ENCODE measurements at regions not wholly inside any gene's neighbourhood (a gene's known extent, or its start where the extent isn't known, plus 50 kb on each side); places are given as distances from the start of the nearest gene placed in this dataset.

DNA sequence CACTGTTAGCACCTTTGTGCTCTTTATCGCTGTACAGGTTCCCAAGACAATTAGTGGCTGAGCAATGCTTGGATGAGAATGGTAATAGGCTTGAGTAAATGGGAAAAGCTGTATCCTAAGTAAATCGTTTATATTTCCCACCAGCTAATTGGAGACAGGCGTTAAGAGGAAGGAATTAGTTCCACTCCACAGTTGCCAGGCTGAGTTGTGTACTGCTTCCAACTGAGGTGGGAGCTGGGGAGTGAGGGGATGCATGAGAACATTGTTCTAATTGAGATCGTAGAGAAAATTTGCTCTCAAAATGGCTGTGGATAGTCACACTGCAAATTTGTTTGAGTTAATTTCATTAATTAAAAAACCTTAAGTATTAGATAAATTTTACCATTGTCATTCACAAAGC lies 285.0 kb upstream of the ADAMTSL1 start:
- Histone ChIP-seq H2BK5ac (ENCODE audit: insufficient read length, low read length) (no peak overlapping the region), H4K8ac (replicated peaks; ENCODE audit: insufficient read length, low read depth, low read length) (no peak overlapping the region), H2BK120ac (ENCODE audit: low read depth, low read length, poor library complexity, severe bottlenecking) (no peak overlapping the region), H3K18ac (ENCODE audit: insufficient read length, low read depth, low read length) (no peak overlapping the region), H2AFZ (ENCODE audit: low read length) (no peak overlapping the region), H3K4me2 (ENCODE audit: insufficient read depth, insufficient read length, low read length) (no peak overlapping the region), H2BK12ac (ENCODE audit: insufficient read length, low read depth, low read length) (no peak overlapping the region), H2AK5ac (ENCODE audit: insufficient read length, low read length) (no peak overlapping the region), H3K23ac (ENCODE audit: insufficient read length, low read depth, low read length) (no peak overlapping the region), H4K20me1 (ENCODE audit: control insufficient read depth, insufficient read depth, insufficient read length) (no peaks in the 10 kb centered on the region), H3T11ph (ENCODE audit: low read length) (no peak overlapping the region), H4K91ac (ENCODE audit: insufficient read length, low read depth, low read length) (no peak overlapping the region), H3K79me1 (ENCODE audit: insufficient read depth, low read depth, low read length, poor library complexity, severe bottlenecking) (no peaks in the 10 kb centered on the region), H3K79me2 (ENCODE audit: insufficient read depth, low read length) (no peaks in the 10 kb centered on the region), H3K9ac (ENCODE audit: extremely low read depth, insufficient read length, low read length) (no peak overlapping the region), H3K14ac (ENCODE audit: insufficient read depth, low read length) (no peak overlapping the region), H3K4me1 (ENCODE audit: insufficient read depth, low read length) (no peaks in the 10 kb centered on the region), H4K5ac (ENCODE audit: insufficient read length, low read depth, low read length) (no peak overlapping the region), H2BK20ac (ENCODE audit: low read depth, low read length, poor library complexity, severe bottlenecking) (no peak overlapping the region), H3K27me3 (ENCODE audit: insufficient read depth, low read length) (no peaks in the 10 kb centered on the region), H3K56ac (ENCODE audit: insufficient read length, low read depth, low read length) (no peak overlapping the region), H3K4ac (ENCODE audit: low read depth, low read length) (no peak overlapping the region), H2BK15ac (ENCODE audit: low read depth, low read length) (no peak overlapping the region), H3K9me3 (ENCODE audit: control insufficient read depth, low read depth, low read length) (no peaks in the 10 kb centered on the region), H3K23me2 (ENCODE audit: insufficient read length, low read depth, low read length, poor library complexity, severe bottlenecking) (no peaks in the 10 kb centered on the region), H3K27ac (ENCODE audit: insufficient read length, low read depth, low read length) (no peak overlapping the region)
- TF ChIP-seq, protein P1, sequence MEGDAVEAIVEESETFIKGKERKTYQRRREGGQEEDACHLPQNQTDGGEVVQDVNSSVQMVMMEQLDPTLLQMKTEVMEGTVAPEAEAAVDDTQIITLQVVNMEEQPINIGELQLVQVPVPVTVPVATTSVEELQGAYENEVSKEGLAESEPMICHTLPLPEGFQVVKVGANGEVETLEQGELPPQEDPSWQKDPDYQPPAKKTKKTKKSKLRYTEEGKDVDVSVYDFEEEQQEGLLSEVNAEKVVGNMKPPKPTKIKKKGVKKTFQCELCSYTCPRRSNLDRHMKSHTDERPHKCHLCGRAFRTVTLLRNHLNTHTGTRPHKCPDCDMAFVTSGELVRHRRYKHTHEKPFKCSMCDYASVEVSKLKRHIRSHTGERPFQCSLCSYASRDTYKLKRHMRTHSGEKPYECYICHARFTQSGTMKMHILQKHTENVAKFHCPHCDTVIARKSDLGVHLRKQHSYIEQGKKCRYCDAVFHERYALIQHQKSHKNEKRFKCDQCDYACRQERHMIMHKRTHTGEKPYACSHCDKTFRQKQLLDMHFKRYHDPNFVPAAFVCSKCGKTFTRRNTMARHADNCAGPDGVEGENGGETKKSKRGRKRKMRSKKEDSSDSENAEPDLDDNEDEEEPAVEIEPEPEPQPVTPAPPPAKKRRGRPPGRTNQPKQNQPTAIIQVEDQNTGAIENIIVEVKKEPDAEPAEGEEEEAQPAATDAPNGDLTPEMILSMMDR (conservative IDR thresholded peaks at IDR 0.05): no peak
- no peak for DNase-seq
- Mint-ChIP-seq H3K4me1 (no peaks in the 10 kb centered on the region; a peak in 1 of 4 replicates), H3K36me3 (ENCODE audit: insufficient read depth in 1 of 3, low read depth in 3 of 3) (no peaks in the 10 kb centered on the region), H3K4me3 (no peak overlapping the region), H3K27me3 (ENCODE audit: low read depth) (no peaks in the 10 kb centered on the region), H3K27ac (no peak overlapping the region; a peak in 1 of 7 replicates), H3K9me3 (no peaks in the 10 kb centered on the region)
- WGBS (ENCODE audit: extremely low coverage, insufficient read length, low lambda C conversion rate): no CpG with 5 or more reads among the region's 4 CpGs
